IMR-90 (cell line): ENCODE measurements at regions not wholly inside any gene's neighbourhood (a gene's known extent, or its start where the extent isn't known, plus 50 kb on each side); places are given as distances from the start of the nearest gene placed in this dataset.
"Not testable (repeated sequence)": the region's sequence is repeated elsewhere in the genome, so short reads cannot be mapped to it uniquely, and the experiment has no call there.

Source experiments
- BHLHE40 ChIP-seq: fragments of 150-350 bp; IDR thresholded peaks from 2 replicates; pipeline ENCODE4 v1.6.1; 2016; ENCODE audit warnings: mild to moderate bottlenecking, low read depth, low read length
- CEBPB ChIP-seq: IDR thresholded peaks from 2 replicates; pipeline ENCODE4 v1.6.1; 2012; ENCODE audit warnings: low read depth, low read length, improper control_type of control experiment
- CHD1 ChIP-seq: IDR thresholded peaks from 2 replicates; pipeline ENCODE4 v1.6.1; 2012; ENCODE audit warnings: low read depth, low read length, improper control_type of control experiment
- ELK1 ChIP-seq: fragments of 150-350 bp; IDR thresholded peaks from 2 replicates; pipeline ENCODE4 v1.6.1; 2016; ENCODE audit warnings: low read depth, mild to moderate bottlenecking, low read length, moderate library complexity, borderline replicate concordance
- MAFK ChIP-seq: IDR thresholded peaks from 2 replicates; pipeline ENCODE4 v1.6.1; 2012; ENCODE audit warnings: low read depth, low read length, improper control_type of control experiment
- MXI1 ChIP-seq: IDR thresholded peaks from 2 replicates; pipeline ENCODE4 v1.6.1; 2012; ENCODE audit warnings: low read depth, mild to moderate bottlenecking, low read length, moderate library complexity, borderline replicate concordance
- NFE2L2 ChIP-seq: fragments of 150-350 bp; IDR thresholded peaks from 2 replicates; pipeline ENCODE4 v1.6.1; 2016; ENCODE audit warnings: low read depth, mild to moderate bottlenecking, low read length
- POLR2A ChIP-seq: IDR thresholded peaks from 2 replicates; pipeline ENCODE4 v1.6.1; 2012; ENCODE audit warnings: mild to moderate bottlenecking, low read depth, low read length
- RAD21 ChIP-seq: IDR thresholded peaks from 2 replicates; pipeline ENCODE4 v1.6.1; 2012; ENCODE audit warnings: low read length, improper control_type of control experiment
- RCOR1 ChIP-seq: IDR thresholded peaks from 2 replicates; pipeline ENCODE4 v1.6.1; 2012; ENCODE audit warnings: mild to moderate bottlenecking, low read length, improper control_type of control experiment; ENCODE audit not compliant: insufficient replicate concordance
- RFX5 ChIP-seq: IDR thresholded peaks from 2 replicates; pipeline ENCODE4 v1.8.0; 2012; ENCODE audit warnings: low read depth, mild to moderate bottlenecking, low read length, moderate library complexity
- SMC3 ChIP-seq: fragments of 150-350 bp; IDR thresholded peaks from 2 replicates; pipeline ENCODE4 v1.6.1; 2016; ENCODE audit warnings: low read depth, mild to moderate bottlenecking, antibody characterized with exemption, low read length, moderate library complexity
- TF ChIP-seq, protein P1 (sequence below): conservative IDR thresholded peaks from 2 replicates; pipeline ENCODE4 v1.5.1; 2012; ENCODE audit warnings: mild to moderate bottlenecking, low read depth, low read length, improper control_type of control experiment
- TF ChIP-seq, protein P2 (sequence below): fragments of 150-350 bp; IDR thresholded peaks from 2 replicates; pipeline ENCODE4 v1.6.1; 2017; ENCODE audit warnings: mild to moderate bottlenecking, antibody characterized with exemption, low read length, low read depth

DNA sequence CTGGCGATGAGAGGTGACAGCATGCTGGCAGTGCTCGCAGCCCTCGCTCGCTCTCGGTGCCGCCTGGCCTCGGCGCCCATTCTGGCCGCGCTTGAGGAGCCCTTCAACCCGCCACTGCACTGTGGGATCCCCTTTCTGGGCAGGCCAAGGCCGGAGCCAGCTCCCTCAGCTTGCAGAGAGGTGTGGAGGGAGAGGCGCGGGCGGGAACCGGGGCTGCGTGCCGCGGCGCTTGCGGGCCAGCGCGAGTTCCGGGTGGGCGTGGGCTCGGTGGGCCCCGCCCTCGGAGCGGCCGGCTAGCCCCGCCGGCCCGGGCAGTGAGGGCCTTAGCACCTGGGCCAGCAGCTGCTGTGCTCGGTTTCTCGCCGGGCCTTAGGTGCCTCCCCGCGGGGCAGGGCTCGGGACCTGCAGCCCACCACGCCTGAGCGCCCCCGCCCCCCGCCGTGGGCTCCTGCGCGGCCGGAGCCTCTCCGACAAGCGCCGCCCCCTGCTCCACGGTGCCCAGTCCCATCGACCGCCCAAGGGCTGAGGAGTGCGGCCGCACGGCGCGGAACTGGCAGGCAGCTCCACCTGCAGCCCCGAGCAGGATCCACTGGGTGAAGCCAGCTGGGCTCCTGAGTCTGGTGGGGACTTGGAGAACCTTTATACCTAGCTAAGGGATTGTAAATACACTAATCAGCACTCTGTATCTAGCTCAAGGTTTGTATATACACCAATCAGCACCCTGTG, 200.2 kb downstream of the MAP2K4 start:
- TF ChIP-seq, protein P1, sequence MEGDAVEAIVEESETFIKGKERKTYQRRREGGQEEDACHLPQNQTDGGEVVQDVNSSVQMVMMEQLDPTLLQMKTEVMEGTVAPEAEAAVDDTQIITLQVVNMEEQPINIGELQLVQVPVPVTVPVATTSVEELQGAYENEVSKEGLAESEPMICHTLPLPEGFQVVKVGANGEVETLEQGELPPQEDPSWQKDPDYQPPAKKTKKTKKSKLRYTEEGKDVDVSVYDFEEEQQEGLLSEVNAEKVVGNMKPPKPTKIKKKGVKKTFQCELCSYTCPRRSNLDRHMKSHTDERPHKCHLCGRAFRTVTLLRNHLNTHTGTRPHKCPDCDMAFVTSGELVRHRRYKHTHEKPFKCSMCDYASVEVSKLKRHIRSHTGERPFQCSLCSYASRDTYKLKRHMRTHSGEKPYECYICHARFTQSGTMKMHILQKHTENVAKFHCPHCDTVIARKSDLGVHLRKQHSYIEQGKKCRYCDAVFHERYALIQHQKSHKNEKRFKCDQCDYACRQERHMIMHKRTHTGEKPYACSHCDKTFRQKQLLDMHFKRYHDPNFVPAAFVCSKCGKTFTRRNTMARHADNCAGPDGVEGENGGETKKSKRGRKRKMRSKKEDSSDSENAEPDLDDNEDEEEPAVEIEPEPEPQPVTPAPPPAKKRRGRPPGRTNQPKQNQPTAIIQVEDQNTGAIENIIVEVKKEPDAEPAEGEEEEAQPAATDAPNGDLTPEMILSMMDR = not testable (repeated sequence)
- not testable (repeated sequence) for TF ChIP-seq SMC3, POLR2A, RCOR1, NFE2L2, CHD1, ELK1, BHLHE40, MXI1, RFX5, MAFK, CEBPB, RAD21
- TF ChIP-seq, protein P2, sequence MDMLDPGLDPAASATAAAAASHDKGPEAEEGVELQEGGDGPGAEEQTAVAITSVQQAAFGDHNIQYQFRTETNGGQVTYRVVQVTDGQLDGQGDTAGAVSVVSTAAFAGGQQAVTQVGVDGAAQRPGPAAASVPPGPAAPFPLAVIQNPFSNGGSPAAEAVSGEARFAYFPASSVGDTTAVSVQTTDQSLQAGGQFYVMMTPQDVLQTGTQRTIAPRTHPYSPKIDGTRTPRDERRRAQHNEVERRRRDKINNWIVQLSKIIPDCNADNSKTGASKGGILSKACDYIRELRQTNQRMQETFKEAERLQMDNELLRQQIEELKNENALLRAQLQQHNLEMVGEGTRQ = not testable (repeated sequence)
